T1000 (cell line): ENCODE measurements at regions not wholly inside any gene's neighbourhood (a gene's known extent, or its start where the extent isn't known, plus 50 kb on each side); places are given as distances from the start of the nearest gene placed in this dataset.
A peak's percentile ranks its signal among the peaks of the same experiment; 100 is the strongest.

ENCODE experiments used
- DNase-seq: peaks from one replicate; lab custom pipeline; 2025; ENCODE audit warnings: mixed read lengths; lab: John Stamatoyannopoulos, UW

DNA sequence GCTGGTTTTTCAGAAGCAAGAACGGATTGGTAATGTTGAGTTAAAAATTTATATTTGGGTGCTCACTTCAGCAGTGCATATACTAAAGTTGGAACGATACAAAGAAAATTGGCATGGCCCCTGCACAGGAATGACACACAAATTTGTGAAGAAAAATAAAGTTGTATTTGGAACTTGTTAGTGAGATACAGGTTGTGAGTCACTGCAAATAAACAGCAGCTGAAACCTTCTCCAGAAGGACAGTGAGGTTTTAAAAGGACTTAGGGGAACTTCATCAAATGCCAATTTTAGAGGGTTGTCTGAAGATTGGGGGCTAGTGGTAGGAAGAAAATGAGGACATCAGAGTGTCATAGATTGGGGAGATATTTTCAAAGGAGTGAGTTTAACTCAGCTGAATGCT, 79.7 kb upstream of the ELOVL6 start:
- DNase-seq: no peak

DNA sequence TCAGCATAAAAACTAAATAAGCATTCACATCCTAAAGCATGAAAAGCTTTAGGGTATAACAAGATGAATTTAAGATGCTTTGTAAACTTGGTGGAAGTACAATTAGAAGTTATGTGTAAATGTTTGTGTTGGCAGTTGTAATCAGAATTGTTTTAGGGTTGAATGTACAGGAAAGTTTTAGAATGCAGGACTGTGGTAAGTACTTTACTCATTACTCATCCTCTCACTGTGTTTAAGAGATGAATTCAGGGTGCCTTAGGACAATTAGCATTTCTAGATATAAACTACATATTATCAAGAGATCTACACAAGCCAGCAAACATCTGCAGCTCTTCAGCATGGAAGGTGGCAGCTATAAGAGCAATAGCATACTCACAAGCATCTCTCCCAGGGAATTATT, 77.5 kb upstream of the ELOVL6 start:
- no peak for DNase-seq

DNA sequence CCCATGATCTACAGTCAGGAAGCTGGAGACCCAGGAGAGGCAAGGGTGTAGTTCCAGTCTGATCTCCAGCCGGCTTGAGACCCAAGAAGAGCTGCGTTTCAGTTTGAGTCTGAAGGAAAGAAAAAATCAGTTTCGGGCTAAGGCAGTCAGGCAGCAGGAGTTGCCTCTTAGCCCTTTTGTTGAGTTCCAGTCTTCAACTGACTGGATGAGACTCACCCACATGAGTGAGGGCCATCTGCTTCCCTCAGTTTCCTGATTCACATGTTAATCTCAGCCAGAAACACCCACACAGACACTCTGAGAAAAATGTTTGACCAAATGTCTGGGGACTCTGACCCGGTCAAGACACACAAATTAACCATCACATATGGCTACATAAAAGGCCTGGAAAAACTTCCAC, 73.6 kb upstream of the ELOVL6 start:
- no peak for DNase-seq

DNA sequence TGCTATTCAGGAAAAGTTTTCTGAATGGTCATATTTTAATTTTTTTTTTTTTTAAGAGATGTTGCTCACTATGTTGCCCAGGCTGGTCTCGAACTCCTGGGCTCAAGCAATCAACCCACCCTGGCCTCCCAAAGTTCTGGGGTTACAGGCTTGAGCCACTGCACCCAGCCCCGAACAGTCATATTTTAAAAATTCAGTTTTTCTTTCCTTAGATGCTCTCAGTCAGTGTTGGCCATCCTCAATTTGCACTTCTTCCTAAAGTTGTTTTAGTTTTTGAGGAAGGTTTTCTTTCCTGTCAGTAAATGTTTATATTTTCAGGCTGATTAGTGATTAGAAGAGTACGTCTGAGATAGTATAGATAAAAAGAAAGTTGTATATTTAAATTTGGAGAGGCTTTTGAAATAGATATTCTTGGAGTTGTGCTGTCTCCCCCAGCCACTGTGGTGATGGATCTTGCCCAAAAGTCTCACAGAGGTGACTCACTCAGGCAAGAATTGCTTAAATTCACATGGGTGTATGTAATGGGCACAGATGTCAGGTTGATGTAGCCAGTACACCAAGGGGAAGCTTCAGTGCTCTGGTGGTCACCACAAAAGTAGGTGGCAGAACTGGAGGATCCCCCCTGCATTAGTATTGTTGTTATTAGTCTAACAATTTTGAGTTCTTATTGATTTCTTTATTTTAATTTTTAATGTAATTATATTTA, 72.2 kb upstream of the ELOVL6 start:
- DNase-seq: peak; percentile 8

DNA sequence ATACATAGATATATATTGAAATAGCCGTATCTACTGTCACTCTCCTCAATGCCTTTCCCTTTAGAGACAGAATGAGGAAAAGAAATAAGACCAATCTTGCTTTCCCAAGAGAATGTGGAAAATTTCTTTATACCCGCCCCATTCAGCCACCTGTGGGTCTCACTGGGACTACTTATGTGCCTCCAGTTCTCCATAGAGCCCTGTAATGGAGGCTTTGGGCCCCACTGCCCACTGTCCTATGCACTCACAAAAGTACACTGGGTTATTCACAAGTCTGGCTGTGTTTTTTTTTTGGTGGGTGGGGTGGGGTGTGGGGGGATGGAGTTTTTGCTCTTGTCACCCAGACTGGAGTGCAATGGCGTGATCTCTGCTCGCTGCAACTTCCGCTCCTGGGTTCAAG, 70.4 kb upstream of the ELOVL6 start:
- no peak for DNase-seq

DNA sequence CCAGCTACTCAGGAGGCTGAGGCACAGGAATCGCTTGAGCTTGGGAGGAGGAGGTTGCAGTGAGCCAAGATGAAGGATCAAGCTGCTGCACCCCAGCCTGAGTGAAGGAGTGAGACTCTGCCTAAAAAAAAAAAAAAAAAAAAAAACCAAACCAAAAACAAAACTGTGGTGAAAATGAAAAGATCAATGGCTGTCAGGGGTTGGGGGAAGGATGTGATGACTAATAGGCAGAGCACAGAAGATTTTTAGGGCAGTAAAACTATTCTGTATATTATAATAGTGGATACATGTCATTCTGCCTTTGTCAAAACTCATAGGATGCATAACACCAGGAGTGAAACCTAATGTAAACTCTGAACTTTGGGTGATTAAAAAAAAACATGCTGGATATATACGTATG, 69.9 kb upstream of the ELOVL6 start:
- DNase-seq: no peak

DNA sequence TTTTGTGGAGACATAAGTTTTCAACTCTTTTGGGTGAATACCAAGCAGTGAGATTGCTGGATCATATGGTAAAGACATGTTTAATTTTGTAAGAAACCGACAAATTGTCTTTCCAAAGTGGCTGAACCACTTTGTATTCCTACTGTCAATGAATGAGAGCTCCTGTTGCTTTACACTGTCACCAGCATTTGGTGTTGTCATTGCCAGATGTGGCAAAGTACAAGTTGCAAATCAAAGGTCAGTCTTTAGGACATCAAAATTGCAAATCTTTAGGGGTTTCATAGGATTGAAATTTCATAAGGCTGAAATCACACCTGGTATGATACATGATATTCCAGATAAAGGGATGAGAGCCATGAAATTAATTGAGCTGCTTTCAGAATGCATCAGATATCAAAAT, 67.7 kb upstream of the ELOVL6 start:
- no peak for DNase-seq

DNA sequence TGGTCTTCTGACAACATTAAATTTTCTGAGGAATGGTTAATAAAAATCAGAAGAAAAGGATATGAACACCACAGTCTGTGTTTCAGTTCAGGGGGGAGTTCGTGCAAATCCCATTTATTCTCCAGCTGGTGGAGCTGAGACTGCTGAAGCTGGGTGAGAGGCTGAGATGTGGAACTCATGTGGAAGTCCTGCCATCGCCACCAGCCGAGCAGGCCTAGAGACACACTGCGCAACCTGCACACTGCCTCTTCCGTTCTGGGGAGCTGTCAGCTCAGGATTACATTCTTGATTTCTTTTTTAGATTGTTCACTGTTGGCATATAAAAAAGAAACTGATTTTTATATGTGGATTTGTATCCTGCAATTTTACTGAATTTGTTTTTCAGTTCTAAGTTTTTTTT, 66.6 kb upstream of the ELOVL6 start:
- DNase-seq: no peak

DNA sequence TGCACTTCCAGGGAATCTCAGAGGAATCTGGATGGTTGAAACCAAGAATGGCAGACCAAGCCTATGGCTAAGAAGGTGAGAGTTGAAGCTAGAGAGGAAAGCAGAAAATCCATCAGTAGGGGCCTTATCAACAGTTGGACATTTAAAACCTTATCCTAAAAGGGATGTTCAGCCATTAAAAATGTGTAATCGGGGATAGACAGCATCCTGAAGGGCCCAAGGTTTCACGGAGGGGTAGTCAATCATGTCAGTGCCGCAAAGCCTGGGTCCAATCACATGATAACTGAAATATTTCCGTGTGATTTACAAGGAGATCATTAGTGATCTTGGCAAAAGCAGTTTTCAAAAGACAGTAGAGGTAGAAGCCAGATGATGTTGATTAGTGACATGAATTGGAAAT, 61.9 kb upstream of the ELOVL6 start:
- no peak for DNase-seq

DNA sequence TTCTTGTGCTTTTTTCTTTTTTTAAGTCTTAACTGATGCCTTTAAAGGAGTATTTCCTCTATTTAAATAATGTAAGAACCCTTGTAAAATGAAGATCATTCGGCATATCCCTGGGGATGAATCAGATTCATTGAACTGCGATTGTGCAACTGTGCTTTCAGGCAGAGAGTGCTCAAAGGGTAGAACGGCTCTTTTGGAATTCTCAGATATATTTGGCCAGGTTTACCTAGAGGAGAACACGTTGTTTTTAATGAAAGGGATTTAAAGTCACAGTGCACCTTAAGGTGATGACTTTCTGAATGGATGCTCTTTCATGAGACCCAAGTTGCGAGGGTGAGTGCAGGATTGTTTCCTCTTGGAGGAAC, 51.6 kb upstream of the ELOVL6 start:
- DNase-seq: no peak

DNA sequence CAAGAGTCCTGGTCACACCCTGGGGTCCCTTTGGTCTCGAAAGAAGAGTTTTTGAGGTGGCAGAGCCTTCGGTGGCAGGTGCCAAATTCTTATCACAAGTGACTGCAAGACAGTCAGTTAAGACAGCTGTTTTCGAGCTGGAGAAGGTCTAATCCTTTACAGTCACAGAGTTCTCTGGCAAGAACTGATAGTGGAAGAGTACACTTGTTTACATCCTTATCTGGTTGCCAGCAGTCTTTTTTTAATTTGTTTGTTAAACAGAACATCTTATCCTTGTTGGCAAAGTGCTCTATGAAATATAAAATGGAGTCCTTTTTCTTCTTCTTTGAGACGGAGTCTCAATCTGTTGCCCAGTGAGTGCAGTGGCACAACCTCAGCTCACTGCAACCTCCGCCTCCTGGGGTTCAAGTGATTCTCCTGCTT, 50.4 kb upstream of the ELOVL6 start:
- no peak for DNase-seq
